A549 (cell line): ENCODE measurements at regions not wholly inside any gene's neighbourhood (a gene's known extent, or its start where the extent isn't known, plus 50 kb on each side); places are given as distances from the start of the nearest gene placed in this dataset.

Experiments used
- CTCF ChIP-seq: fragments of >200 bp; sonication (Bioruptor Twin); formaldehyde crosslinking; IDR thresholded peaks from 3 replicates; pipeline ENCODE4 v1.5.1; 2016
- ESRRA ChIP-seq: fragments of 150-350 bp; IDR thresholded peaks from 2 replicates; pipeline ENCODE4 v1.6.1; 2014; ENCODE audit warnings: mild to moderate bottlenecking, low read length, borderline replicate concordance
- REST ChIP-seq: fragments of 200-600 bp; sonication (generic); IDR thresholded peaks from 2 replicates; pipeline ENCODE4 v1.6.1; 2016; ENCODE audit warnings: antibody characterized with exemption, mild to moderate bottlenecking, moderate library complexity
- RFX5 ChIP-seq: fragments of 450-650 bp; IDR thresholded peaks from 2 replicates; pipeline ENCODE4 v1.7.1; 2014; ENCODE audit warnings: antibody characterized with exemption, mild to moderate bottlenecking, moderate library complexity

DNA sequence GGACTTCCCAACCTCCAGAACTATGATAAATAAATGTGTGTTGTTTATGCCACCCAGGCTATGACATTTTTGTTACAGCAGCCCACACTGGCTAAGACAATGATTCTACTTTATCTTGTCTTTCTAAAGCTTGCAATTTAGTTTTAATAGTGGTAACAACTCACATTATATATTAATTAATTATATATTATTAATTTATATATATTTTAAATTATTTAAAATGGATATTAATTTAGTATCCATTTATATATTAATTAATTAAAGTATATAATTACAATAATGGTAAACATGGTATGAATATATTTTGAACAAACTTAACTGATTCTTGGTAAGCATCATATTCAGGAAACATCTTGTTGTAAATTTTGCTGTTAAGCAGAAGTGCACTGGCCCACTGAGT, 863.9 kb downstream of the MCTP2 start:
- no peak for TF ChIP-seq RFX5
- TF ChIP-seq ESRRA = no peak
- TF ChIP-seq CTCF = no peak
- TF ChIP-seq REST = no peak
